NCI-H345 treated with DMSO at 0.1 percent for 48 hours (cell line): ENCODE measurements at regions not wholly inside any gene's neighbourhood (a gene's known extent, or its start where the extent isn't known, plus 50 kb on each side); places are given as distances from the start of the nearest gene placed in this dataset.
"Not testable (repeated sequence)": the region's sequence is repeated elsewhere in the genome, so short reads cannot be mapped to it uniquely, and the experiment has no call there.

Source experiments
- DNase-seq: peaks from one replicate; lab custom pipeline; 2025; ENCODE audit not compliant: unreplicated experiment; lab: John Stamatoyannopoulos, UW

DNA sequence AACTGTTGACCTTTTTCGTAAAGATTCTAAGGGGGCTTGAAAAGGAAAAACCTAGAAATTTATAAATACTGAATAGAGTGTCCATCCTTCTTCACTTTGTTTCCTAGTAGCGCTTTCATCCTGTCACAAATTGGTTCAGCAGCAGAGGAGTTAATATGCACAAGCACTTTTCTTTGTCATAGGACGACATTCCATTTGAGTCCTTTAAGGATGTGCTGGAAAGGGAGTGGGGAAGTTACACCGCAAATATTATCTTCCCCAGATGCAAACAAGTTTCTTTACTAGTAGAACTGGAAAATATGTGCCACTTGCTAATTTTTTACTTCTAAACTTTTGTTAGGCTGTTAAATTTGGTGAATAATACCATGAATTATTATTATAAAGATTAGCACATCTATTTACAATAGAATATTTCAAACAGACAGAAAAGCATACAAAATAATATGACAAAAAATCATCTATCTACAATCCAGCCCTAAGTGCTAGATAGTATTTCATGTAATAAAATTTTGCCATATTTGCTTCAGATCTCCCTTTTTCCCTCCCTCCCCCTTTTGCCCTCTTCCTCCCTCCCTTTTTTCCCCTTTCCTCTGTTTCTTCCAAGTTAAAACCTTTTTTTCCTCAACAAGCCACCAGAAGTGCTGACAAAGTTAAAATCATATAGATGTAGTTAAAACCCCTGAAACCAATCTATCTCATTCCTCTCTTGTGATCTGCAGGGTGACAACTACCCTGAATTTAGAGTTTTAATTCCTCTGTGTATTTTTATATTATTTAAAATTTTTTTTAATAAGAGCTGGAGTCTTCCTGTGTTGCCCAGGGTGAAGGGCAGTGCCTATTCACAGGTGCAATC is 50.5 kb upstream of the MAP4K3 start:
- DNase-seq, result no peak

- DNase-seq, result no peak
Observed at GRCh38 chr2:39488450-39488849, 51.4 kb upstream of the MAP4K3 start.

GRCh38 chr2:39490586-39490985 is 53.5 kb upstream of the MAP4K3 start:
- DNase-seq, result no peak

DNA sequence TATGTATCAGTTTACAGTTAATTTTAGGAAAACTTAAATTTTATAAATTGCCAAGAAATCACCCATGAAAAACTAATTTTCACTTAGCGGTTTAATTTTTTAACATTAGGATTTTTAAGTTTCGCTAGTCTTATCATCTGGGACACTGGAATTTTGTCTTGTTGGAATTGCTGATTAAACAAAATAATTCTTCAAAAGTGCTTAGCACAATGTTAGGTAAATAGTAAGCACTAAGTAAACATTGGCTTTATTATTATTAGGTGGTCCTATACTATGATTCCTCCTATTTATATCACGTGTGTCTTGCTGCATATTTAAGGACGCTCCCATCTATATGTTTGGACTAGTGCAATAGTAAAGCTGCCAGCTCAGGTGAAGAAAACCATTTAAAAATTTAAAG is 54.6 kb upstream of the MAP4K3 start:
- no peak for DNase-seq

GRCh38 chr2:39492095-39492590 is 55.1 kb upstream of the MAP4K3 start:
- no peak for DNase-seq

- no peak for DNase-seq
Observed at GRCh38 chr2:39492716-39493115, 55.6 kb upstream of the MAP4K3 start.

DNA sequence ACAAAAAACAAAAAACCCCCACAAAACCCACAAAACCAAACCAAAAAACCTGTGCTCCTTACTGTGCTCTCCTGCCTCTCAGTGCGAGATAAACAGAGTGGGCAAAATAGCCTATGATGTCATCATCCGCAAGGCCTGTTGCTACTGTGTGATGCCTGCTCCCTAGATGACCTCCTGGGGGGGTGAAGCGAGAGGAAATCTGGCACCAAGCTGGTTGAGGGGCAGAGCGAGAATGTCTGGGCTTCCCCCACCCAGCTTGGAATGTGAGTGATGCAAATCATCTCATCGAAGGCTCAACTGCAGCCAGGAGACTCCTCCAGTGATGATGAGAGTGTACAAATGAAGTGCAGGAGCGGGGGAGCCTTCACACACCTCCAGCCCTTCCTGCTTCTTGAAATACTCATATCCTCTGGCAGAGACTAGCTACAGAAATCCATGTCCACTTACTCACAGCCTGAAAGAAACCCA is 57.7 kb upstream of the MAP4K3 start:
- no peak for DNase-seq

DNA sequence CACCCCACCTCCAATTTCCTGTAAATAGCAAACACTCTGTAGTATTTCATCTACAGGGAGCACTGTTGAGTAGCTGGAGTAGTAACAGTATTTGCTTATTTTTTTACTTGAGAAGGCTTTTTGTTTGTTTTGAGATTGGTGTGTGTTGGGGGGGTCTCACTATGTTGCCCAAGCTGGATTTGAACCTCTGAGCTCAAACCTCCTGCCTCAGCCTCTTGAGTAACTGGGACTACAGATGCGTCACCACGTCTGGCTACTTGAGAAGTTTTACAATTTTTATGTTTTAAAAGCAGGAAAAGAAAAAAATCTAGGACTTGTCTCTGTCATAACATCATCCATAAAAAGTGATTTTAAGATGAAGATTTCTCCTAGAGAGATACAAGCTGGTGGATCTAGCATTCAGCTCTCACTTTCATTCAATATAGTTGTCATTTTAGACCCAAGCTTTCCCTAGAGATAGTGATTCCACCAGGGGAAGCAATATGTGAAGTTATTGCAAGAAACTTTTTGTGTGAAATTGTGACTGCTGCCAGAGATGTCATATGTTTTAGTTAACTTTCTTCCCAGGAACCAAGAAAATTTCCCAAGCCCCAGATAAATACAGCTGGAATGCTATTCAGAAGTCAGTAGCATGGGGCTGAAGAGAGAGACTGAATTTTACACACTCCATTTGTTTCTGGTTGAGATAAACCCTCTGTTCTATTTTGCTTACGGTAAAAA is 60.2 kb upstream of the MAP4K3 start:
- no peak for DNase-seq

- DNase-seq, result not testable (repeated sequence)
Observed at GRCh38 chr2:39498176-39498575, 61.1 kb upstream of the MAP4K3 start.

- DNase-seq, result no peak
Observed at GRCh38 chr2:39498786-39499185, 61.7 kb upstream of the MAP4K3 start.

DNA sequence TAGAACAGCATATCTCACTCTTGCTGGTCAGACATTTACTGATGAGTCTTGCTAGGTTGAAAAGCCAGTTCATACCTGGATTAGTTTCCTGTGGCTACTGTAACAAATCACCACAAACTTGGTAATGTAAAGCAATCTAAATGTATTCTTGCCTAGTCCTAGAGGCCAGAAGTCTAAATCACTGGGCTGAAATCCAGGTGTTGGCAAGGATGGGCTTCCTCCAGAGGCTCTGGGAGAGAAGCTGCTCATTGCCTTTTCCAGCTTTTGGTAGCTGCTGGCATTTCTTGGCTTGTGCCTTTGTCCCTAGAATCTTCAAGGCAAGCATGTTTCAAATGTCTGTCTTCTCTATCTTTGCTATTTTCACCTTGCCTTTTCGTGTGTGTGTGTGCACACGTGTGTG is 62.3 kb upstream of the MAP4K3 start:
- DNase-seq, result no peak

- no peak for DNase-seq
Observed at GRCh38 chr2:39501412-39501811, 64.3 kb upstream of the MAP4K3 start.

DNA sequence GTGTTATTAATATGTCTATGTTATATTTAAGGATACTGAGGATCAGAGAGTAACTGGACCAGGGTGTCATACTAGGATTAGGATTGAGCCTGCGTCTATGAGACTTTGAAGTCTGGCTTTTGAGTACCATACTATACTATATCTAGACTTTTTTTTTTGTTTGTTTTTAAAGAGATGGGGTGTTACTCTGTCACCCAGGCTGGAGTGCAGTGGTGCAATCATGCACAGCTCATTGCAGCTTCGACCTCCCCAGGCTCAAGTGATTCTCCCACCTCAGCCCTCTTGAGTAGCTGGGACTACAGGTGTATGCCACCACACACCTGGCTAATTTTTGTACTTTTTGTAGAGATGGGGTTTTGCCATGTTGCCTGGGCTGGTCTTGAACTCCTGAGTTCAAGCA is 66.2 kb upstream of the MAP4K3 start:
- DNase-seq, result no peak

DNA sequence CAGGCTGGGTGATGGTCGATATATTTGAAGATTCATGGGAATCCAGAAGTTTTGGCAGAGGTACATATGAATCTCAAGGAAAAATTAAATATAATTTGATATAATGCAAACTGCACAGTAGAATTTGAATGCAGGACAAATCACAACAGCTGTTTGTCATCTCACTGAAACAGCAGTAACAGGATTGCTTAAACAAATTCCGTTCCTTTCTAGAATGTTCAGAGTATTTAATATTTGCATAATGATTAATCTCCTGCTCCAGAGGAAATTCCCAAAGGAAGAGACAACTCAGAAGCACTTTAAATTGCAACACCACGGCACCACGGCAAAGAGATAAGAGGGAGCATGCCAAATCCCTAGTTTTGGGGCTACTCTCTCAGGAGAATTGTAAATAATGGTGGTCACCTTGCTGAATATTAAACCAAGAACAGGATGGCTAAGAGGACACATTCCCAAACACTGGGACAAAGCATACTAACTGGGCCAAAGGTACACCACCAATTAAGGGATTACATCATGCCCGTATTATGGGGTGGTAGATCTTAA is 67.8 kb upstream of the MAP4K3 start:
- DNase-seq, result no peak

DNA sequence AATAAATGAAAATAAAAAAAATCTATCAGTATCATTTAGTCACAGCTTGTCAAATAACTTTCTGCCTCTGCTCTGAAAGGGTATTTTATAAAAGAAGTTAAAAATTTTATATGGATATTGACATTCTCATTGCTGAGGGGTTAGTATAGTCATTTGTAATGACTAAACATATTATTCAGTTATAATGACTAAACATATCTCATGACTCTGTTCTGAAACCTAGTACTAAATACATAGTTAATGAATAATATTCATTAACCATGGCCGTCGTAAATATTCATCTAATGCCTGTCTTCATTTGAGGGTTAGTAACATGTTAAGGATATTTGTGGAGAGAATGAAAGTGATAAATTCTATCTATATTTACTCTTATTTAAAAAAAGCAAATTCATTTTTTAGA is 69.1 kb upstream of the MAP4K3 start:
- no peak for DNase-seq

DNA sequence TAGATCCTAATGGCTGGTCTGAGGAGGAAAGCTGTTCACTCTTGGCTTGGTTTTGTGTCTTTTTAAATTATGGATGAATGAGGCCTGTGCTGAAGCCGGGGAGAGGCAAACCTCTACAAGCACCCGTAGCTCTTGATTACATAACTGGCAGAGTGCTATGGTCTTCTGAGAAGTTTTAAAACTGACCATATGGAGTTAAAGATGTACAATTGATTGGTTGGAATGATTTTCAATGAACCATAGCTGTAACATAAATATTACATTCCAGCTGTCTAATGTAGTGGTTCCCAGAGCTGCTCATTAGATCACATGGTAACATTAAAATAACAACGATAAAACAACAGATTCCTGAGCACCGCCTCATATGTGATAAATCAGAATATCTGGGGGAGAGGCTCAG is 71.1 kb upstream of the MAP4K3 start:
- DNase-seq, result no peak

DNA sequence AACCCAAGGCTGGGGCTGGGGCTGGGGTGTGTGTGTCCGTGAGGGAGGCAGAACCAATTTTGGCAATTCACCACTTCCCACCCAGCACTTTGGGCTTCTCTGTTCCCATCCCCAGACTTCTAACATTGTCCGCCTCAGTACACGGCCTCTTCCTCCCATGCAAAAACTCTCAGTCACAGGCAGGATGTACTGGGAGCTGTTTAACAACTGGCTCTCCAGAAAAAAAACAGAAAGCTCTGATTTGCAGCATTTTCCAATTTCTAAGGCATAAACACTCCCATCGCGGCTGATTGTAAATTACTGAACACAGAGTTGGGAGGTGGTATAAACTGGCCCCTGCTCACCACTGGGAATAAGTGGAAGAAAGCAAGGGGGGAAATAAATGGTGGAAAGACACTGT is 73.1 kb upstream of the MAP4K3 start:
- no peak for DNase-seq

DNA sequence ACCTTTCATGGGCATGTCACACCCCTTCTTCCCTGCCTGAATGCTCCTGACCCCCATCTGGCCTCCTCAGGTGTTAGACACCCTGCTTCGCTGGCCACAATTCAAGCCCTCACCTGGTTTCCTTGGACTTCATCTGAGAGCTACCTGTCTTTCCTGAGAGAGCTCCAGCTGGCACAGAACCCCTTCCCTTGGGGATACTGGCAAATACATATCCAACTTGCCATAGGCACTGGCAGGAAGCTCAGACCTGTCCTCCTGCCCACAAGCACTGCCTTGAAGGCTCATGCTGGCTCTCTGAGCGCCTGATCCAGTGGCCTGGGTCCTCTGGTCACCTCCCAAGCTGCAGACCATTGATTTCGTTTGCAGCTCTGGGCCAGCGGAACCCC is 74.1 kb upstream of the MAP4K3 start:
- no peak for DNase-seq

GRCh38 chr2:39511605-39512433 is 74.7 kb upstream of the MAP4K3 start:
- no peak for DNase-seq

- DNase-seq, result no peak
Observed at GRCh38 chr2:39512434-39512935, 75.4 kb upstream of the MAP4K3 start.

DNA sequence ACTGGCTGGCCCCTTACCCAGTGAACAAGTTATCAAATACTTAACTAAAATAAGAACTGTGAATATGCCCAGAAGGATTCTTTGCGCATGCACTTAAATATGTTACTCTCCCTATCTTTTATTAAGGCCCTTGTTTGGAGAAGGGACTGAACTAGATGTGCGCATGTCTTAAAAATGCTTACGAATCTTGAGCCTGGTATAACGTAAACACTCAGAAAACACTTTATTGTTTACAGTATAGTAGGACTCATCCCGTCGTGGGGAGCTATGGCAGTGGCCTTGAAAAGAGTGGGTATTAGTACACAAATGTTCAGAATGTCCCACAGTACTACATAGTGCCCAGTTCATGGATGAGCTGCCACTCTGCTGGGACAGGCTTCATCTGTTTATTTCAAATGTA is 75.9 kb upstream of the MAP4K3 start:
- no peak for DNase-seq
